ENCODE measurements at regions not wholly inside any gene's neighbourhood (a gene's known extent, or its start where the extent isn't known, plus 50 kb on each side); places are given as distances from the start of the nearest gene placed in this dataset.

GRCh38 chr14:104465482-104466390, 113.8 kb upstream of the C14orf180 start:
- Mint-ChIP-seq H3K4me3 (ENCODE audit: low read depth) (no peak overlapping the region), H3K36me3 (ENCODE audit: insufficient read depth) (no peaks in the 10 kb centered on the region), H3K27ac (no peak overlapping the region), H3K27me3 (peaks cover 79% of the 10 kb centered on the region), H3K4me1 (ENCODE audit: low read depth) (peaks cover 2% of the 10 kb centered on the region), H3K9me3 (ENCODE audit: low read depth) (no peaks in the 10 kb centered on the region)
- DNase-seq (ENCODE audit: low spot score, unreplicated experiment) = no peak
- TF ChIP-seq CTCF (IDR thresholded peaks at IDR 0.05; ENCODE audit: unreplicated experiment) = no peak

GRCh38 chr14:104467236-104467635, 112.3 kb upstream of the C14orf180 start:
- Mint-ChIP-seq H3K27me3 (peaks cover 79% of the 10 kb centered on the region), H3K36me3 (ENCODE audit: insufficient read depth) (no peaks in the 10 kb centered on the region), H3K9me3 (ENCODE audit: low read depth) (no peaks in the 10 kb centered on the region), H3K4me1 (ENCODE audit: low read depth) (no peaks in the 10 kb centered on the region), H3K4me3 (ENCODE audit: low read depth) (no peak overlapping the region), H3K27ac (no peak overlapping the region)
- TF ChIP-seq CTCF (IDR thresholded peaks at IDR 0.05; ENCODE audit: unreplicated experiment) = no peak
- DNase-seq (ENCODE audit: low spot score, unreplicated experiment) = no peak

GRCh38 chr14:104467641-104468040, 111.9 kb upstream of the C14orf180 start:
- no peaks in the 10 kb centered on the region for H3K9me3 Mint-ChIP-seq (ENCODE audit: low read depth)
- no peak for TF ChIP-seq CTCF (IDR thresholded peaks at IDR 0.05; ENCODE audit: unreplicated experiment)
- peaks cover 77% of the 10 kb centered on the region for H3K27me3 Mint-ChIP-seq
- no peak for DNase-seq (ENCODE audit: low spot score, unreplicated experiment)
- no peak overlapping the region for H3K27ac Mint-ChIP-seq
- no peaks in the 10 kb centered on the region for H3K4me1 Mint-ChIP-seq (ENCODE audit: low read depth)
- no peaks in the 10 kb centered on the region for H3K36me3 Mint-ChIP-seq (ENCODE audit: insufficient read depth)
- H3K4me3 Mint-ChIP-seq (ENCODE audit: low read depth) = no peak overlapping the region

GRCh38 chr14:104469591-104469990, 110.0 kb upstream of the C14orf180 start:
- Mint-ChIP-seq H3K27me3 (peaks cover 66% of the 10 kb centered on the region), H3K9me3 (ENCODE audit: low read depth) (no peaks in the 10 kb centered on the region), H3K36me3 (ENCODE audit: insufficient read depth) (no peaks in the 10 kb centered on the region)

GRCh38 chr14:104470588-104470987, 109.0 kb upstream of the C14orf180 start:
- H3K4me1 Mint-ChIP-seq (ENCODE audit: low read depth) = no peaks in the 10 kb centered on the region
- DNase-seq (ENCODE audit: low spot score, unreplicated experiment) = no peak
- no peaks in the 10 kb centered on the region for H3K9me3 Mint-ChIP-seq (ENCODE audit: low read depth)
- no peak overlapping the region for H3K27ac Mint-ChIP-seq
- H3K36me3 Mint-ChIP-seq (ENCODE audit: insufficient read depth) = no peaks in the 10 kb centered on the region
- peaks cover 59% of the 10 kb centered on the region for H3K27me3 Mint-ChIP-seq
- H3K4me3 Mint-ChIP-seq (ENCODE audit: low read depth) = no peak overlapping the region
- TF ChIP-seq CTCF (IDR thresholded peaks at IDR 0.05; ENCODE audit: unreplicated experiment) = no peak

More at GRCh38 chr14:104469591-104469990, 110.0 kb upstream of the C14orf180 start:
- Mint-ChIP-seq H3K4me3 (ENCODE audit: low read depth) (no peak overlapping the region), H3K27ac (no peak overlapping the region), H3K4me1 (ENCODE audit: low read depth) (no peaks in the 10 kb centered on the region)
- no peak for DNase-seq (ENCODE audit: low spot score, unreplicated experiment)
- no peak for TF ChIP-seq CTCF (IDR thresholded peaks at IDR 0.05; ENCODE audit: unreplicated experiment)
